ENCODE measurements at regions not wholly inside any gene's neighbourhood (a gene's known extent, or its start where the extent isn't known, plus 50 kb on each side); places are given as distances from the start of the nearest gene placed in this dataset.

GRCh38 chr9:88215196-88216125 lies 77.2 kb upstream of the SPATA31C2 start:
- DNase-seq (ENCODE audit: low spot score in 2 of 2): no peak
- intact Hi-C loops (cut with DNase I; ENCODE audit: low total_unique reads): no loop called here
- no peaks in the 10 kb centered on the region for H3K36me3 ChIP-seq

GRCh38 chr9:88202321-88202720 lies 64.0 kb upstream of the SPATA31C2 start:
- Histone ChIP-seq H3K36me3 (no peaks in the 10 kb centered on the region), H3K27me3 (no peaks in the 10 kb centered on the region), H3K9me3 (no peaks in the 10 kb centered on the region), H3K4me1 (no peaks in the 10 kb centered on the region), H3K27ac (no peak overlapping the region), H3K4me3 (no peak overlapping the region)
- no peak for DNase-seq (ENCODE audit: low spot score in 2 of 2)
- intact Hi-C loops (cut with DNase I; ENCODE audit: low total_unique reads): no loop called here
- no peak for TF ChIP-seq POLR2A (IDR thresholded peaks at IDR 0.05)
- TF ChIP-seq CTCF (IDR thresholded peaks at IDR 0.05): no peak
- TF ChIP-seq POLR2AphosphoS5 (IDR thresholded peaks at IDR 0.05): no peak

More at GRCh38 chr9:88215196-88216125, 77.2 kb upstream of the SPATA31C2 start:
- H3K9me3 ChIP-seq: peaks cover 0 to 12% of the 10 kb centered on the region in 2 donors
- no peak for TF ChIP-seq POLR2AphosphoS5 (IDR thresholded peaks at IDR 0.05)
- no peak for TF ChIP-seq CTCF (IDR thresholded peaks at IDR 0.05)
- TF ChIP-seq POLR2A (IDR thresholded peaks at IDR 0.05): no peak
- no peaks in the 10 kb centered on the region for H3K27me3 ChIP-seq
- H3K27ac ChIP-seq: no peak overlapping the region
- H3K4me3 ChIP-seq: no peak overlapping the region
- no peaks in the 10 kb centered on the region for H3K4me1 ChIP-seq

- H3K4me3 ChIP-seq: peak overlapping the region; percentile 13 to 52 (median 14)
- peak overlapping the region in 1 of 2 donors; percentile 1 for H3K27ac ChIP-seq
Measured at GRCh38 chr9:88198341-88198807, 60.1 kb upstream of the SPATA31C2 start.

DNA sequence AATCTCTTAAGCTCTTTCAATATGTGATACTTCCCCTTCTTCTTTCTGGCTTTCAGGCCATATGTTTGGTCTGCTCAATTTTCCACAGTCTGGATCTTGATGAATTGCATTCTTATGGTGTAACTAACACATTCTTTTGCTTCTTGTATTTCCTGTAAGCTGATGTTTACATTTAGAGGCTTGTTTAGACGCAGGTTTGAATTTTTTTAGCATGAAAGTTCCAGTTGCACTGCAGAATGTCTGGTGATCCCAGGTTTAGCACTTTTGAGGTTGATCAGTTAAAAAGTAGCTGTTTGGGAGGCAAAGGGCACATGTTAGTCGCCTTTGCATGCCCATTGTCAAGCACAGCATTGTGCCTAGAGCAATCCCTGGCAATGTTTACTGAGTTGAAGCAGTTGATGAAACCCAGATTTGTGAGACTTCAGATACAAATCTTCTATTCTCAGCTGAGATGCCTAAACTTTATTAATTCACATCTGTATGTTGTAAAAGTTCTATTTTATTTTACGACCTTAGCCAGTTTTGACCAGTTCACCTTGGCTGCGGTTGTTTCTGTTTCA lies 59.6 kb upstream of the SPATA31C2 start:
- TF ChIP-seq POLR2A (IDR thresholded peaks at IDR 0.05) (no peak), POLR2AphosphoS5 (IDR thresholded peaks at IDR 0.05) (no peak), CTCF (IDR thresholded peaks at IDR 0.05) (no peak)
- H3K9me3 ChIP-seq: no peaks in the 10 kb centered on the region
- H3K36me3 ChIP-seq: no peaks in the 10 kb centered on the region
- no peak for DNase-seq (ENCODE audit: low spot score in 2 of 2)
- intact Hi-C loops (cut with DNase I; ENCODE audit: low total_unique reads): loop anchor here (5.0 kb wide), 1 partner anchor 419 kb away; no protein-coding TSS in a partner anchor
- peak overlapping the region in 1 of 2 donors; percentile 1 for H3K27ac ChIP-seq
- H3K4me1 ChIP-seq: no peaks in the 10 kb centered on the region
- H3K4me3 ChIP-seq: peak overlapping the region in 2 of 3 donors; percentile 13 to 52
- no peaks in the 10 kb centered on the region for H3K27me3 ChIP-seq

More at GRCh38 chr9:88198341-88198807, 60.1 kb upstream of the SPATA31C2 start:
- intact Hi-C loops (cut with DNase I; ENCODE audit: low total_unique reads): loop anchor here (5.0 kb wide), 1 partner anchor 419 kb away; no protein-coding TSS in a partner anchor
- no peak for DNase-seq (ENCODE audit: low spot score in 2 of 2)
- no peaks in the 10 kb centered on the region for H3K36me3 ChIP-seq
- H3K9me3 ChIP-seq: no peaks in the 10 kb centered on the region
- H3K4me1 ChIP-seq: no peaks in the 10 kb centered on the region
- no peaks in the 10 kb centered on the region for H3K27me3 ChIP-seq
- TF ChIP-seq POLR2A (IDR thresholded peaks at IDR 0.05): no peak
- TF ChIP-seq CTCF (IDR thresholded peaks at IDR 0.05): no peak
- TF ChIP-seq POLR2AphosphoS5 (IDR thresholded peaks at IDR 0.05): no peak

DNA sequence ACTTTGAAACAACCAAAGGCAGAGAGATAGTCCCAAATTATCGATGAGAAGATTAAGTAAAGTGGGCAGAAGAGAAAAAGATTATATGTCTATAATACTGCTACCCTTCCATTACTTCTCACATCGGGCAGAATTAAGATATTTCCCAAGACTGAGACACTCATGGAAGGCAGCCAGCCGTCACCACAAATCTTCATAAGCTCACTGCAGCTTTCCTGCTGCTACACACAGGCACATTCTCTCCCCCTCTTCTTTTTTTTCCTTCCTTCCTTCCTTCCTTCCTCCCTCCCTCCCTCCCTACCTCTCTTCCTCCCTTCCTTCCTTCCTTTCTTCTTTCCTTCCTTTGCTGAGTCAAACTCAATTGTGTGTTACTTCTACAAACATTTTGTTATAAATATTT lies 58.7 kb upstream of the SPATA31C2 start:
- TF ChIP-seq POLR2AphosphoS5 (IDR thresholded peaks at IDR 0.05): no peak
- no peak for TF ChIP-seq POLR2A (IDR thresholded peaks at IDR 0.05)
- no peak for TF ChIP-seq CTCF (IDR thresholded peaks at IDR 0.05)
- H3K4me3 ChIP-seq: no peak overlapping the region
- no peaks in the 10 kb centered on the region for H3K9me3 ChIP-seq
- H3K27ac ChIP-seq: no peak overlapping the region
- H3K4me1 ChIP-seq: no peaks in the 10 kb centered on the region
- H3K36me3 ChIP-seq: no peaks in the 10 kb centered on the region
- intact Hi-C loops (cut with DNase I; ENCODE audit: low total_unique reads): loop anchor here (5.0 kb wide), 1 partner anchor 420 kb away; no protein-coding TSS in a partner anchor
- H3K27me3 ChIP-seq: no peaks in the 10 kb centered on the region
- DNase-seq (ENCODE audit: low spot score in 2 of 2): no peak
